Stomach (tissue), 4 donors: ENCODE measurements at regions not wholly inside any gene's neighbourhood (a gene's known extent, or its start where the extent isn't known, plus 50 kb on each side); places are given as distances from the start of the nearest gene placed in this dataset.

Experiments used
- CTCF ChIP-seq, 7 experiments: fragments of 450-650 bp in 4 of 7; fragments of 200-600 bp in 3 of 7; sonication (generic) in 3 of 7; IDR thresholded peaks; one replicate each; pipeline ENCODE4 v1.5.1; 2016 to 2019; ENCODE audit warnings: antibody characterized with exemption in 7 of 7, control low read depth in 2 of 7, mild to moderate bottlenecking in 1 of 7
- EP300 ChIP-seq: sonication (generic); formaldehyde crosslinking; IDR thresholded peaks from one replicate; pipeline ENCODE4 v1.6.1; 2017; ENCODE audit warnings: antibody characterized with exemption
- POLR2A ChIP-seq, 4 donors: fragments of 450-650 bp; IDR thresholded peaks; one replicate each; pipeline ENCODE4 v1.6.1; 2016; ENCODE audit warnings: antibody characterized with exemption in 4 of 4, control low read depth in 2 of 4, mild to moderate bottlenecking in 1 of 4, moderate library complexity in 1 of 4
- POLR2AphosphoS5 ChIP-seq, 3 donors: sonication (generic); formaldehyde crosslinking; IDR thresholded peaks; one replicate each; pipeline ENCODE4 v1.6.1; 2016; ENCODE audit warnings: antibody characterized with exemption in 3 of 3

GRCh38 chr5:82684659-82685058 is 392.5 kb downstream of the TMEM167A start:
- no peak for TF ChIP-seq POLR2AphosphoS5 (IDR thresholded peaks at IDR 0.05)
- no peak for TF ChIP-seq CTCF (IDR thresholded peaks at IDR 0.05)
- TF ChIP-seq POLR2A (IDR thresholded peaks at IDR 0.05), result no peak
- no peak for TF ChIP-seq EP300
